Epithelial cell of prostate (primary cell): ENCODE measurements at regions not wholly inside any gene's neighbourhood (a gene's known extent, or its start where the extent isn't known, plus 50 kb on each side); places are given as distances from the start of the nearest gene placed in this dataset.
A peak's percentile ranks its signal among the peaks of the same experiment; 100 is the strongest.

Source experiments
- DNase-seq: peaks from one replicate; pipeline ENCODE4 v3.0.0-alpha.2; 2011; ENCODE audit warnings: low read depth, low spot score
- H3K27ac ChIP-seq: fragments of 450-650 bp; 2 replicates; pipeline ENCODE4 v1.5.1; 2017; ENCODE audit warnings: mild to moderate bottlenecking

DNA sequence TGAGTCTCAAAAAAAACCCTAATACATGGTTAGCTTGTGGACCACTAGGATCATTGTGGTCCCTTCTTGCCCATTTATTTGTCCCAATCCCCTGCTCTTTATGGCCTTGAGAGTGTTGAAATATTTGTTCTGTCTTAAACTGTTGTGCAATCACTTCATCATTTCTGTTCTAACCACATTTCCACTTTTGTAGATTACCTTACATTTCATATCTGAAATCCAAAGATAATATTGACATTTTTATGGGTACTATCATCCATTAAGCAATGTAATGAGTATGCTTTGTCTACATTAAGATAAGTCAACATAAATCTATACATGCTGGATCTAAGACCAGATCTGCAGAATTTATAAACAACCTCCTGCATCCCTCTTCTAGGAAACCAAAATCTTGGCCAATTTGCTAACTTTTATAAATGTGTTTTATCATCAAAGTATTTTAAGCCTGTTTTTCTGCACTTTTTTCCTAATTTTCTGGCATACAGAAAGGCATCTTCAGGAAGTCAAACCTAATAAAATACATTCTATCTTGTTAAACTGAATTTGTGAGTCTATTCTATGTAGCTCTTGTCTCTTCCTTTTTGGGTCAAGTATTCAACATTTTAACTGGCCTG lies 359.4 kb upstream of the CELF2 start:
- DNase-seq, result no peak
- no peak overlapping the region for H3K27ac ChIP-seq

DNA sequence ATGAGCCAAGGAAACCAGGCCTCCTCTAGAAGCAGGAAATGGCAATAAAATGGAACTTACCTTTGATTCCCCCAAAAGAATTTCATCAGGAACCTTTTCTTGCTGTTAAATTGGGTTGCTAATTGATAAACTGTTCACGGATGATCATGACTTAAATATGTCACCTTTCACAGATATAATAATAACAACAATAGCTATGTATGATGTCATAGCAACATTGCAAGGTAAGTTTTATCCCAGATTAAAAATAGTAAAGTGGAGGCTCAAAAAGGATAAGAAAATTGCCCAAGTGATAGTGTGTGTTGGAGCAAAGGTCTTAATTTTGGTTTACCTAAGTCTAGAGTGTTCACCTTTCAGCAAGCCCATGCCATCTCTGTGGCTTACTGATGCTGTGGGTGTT lies 357.6 kb upstream of the CELF2 start:
- no peak for DNase-seq
- no peak overlapping the region for H3K27ac ChIP-seq

DNA sequence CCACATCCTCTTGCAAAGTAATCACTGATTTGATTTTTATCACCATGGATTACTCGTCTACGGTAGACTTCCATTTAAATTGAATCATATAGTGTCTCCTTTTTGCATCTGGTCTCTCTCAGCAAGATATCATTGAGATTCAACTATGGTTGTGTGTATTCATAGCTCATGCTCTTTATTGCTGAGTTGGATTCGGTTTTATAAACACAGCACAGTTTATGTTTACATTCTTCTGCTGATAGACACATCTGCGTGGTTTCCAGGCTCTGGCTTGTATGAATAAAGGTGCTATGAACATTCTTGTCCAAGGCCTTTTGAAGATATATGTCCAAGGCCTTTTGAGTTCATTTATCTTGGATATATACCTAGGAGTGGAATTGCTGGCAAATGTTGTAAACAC lies 356.5 kb upstream of the CELF2 start:
- no peak for DNase-seq

DNA sequence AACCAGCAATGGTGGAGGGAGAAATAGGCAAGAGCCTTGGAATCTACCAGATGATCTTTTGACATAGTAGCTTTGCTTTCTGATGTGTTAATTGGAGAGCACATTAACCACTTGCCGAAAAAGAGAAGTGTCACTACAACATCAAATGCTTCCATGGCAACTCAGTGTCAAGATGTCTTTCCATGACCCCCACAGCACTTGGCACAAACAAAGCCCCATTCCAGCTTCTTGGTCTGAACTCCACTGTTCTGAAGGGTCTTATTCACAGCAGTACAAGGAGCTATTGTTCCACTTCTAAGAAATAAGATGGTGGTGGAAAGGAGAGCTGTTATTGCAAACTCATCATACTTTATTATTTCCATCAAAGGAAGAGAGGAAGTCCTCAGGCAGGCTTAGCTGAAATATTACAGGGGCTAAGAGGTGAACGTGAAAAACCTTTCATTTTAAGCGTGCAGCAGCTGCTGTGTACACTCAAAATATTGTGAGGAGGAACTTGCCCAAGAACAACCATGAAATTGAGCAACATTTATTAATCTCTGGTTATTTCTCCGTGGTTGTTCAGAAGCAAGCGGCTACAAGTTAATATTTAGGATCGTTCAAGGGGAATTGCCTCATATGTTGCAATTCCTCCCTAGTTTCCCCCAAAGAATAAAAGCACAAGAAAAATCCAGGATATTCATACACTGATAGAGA lies 354.8 kb upstream of the CELF2 start:
- DNase-seq, result no peak
- no peak overlapping the region for H3K27ac ChIP-seq

More for the DNA sequence above, 356.5 kb upstream of the CELF2 start:
- no peak overlapping the region for H3K27ac ChIP-seq

DNA sequence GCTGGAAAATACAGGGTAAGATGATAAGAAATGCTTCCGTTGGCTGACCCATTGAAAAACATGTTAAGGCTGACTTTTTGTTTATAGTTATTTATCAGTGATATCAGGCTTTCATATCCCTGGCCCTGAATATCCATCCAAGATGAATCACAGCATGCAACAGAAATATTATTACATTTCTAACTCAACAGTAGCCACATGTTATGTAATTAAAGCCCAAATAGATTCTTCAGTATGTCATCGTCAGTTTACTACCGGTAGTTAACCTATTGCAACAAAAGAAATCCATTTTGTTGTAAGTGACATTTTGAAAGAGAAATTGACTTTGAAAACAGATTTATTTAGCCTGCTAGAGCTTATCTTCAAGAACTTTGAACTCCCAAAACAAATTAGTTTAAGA lies 354.1 kb upstream of the CELF2 start:
- H3K27ac ChIP-seq, result no peak overlapping the region
- DNase-seq, result no peak

DNA sequence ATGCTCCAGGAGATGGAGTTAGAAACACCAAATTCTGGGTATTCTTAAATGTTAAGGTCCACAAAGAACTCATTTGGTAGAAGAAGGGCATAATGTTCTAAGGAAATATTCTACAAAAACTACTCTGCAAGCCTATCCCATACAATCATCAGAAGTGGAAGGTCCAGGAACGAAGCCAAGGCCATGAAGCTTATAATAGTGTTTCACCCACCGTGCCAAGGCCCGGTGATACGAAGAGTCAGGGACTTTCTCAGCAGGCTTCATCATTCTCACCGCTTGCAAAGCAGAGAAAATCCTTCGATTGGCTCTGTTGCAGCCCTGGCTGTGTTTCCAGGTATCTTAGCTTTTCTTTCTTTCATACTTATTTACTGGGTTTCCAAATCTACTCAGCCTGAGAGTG lies 351.9 kb upstream of the CELF2 start:
- H3K27ac ChIP-seq, result no peak overlapping the region
- DNase-seq, result no peak

DNA sequence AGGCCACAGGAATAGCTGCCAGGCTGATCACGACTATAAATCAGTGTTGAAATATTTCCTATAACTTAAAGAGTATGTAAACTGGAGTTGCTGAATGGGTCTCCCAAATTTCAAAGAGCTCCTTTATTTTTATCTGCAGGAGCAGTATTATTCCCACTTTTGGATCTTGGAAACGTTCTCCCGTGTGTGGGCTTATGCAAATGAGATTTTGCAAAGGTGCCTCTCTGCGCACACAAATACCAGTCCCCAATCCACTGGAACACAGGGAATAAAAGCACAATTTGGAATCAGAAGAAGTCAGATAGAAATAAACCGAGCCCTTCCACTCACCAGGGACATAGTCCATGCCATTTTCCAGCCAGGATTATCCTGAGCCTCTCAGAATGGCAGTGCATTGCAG lies 350.2 kb upstream of the CELF2 start:
- no peak overlapping the region for H3K27ac ChIP-seq
- no peak for DNase-seq

DNA sequence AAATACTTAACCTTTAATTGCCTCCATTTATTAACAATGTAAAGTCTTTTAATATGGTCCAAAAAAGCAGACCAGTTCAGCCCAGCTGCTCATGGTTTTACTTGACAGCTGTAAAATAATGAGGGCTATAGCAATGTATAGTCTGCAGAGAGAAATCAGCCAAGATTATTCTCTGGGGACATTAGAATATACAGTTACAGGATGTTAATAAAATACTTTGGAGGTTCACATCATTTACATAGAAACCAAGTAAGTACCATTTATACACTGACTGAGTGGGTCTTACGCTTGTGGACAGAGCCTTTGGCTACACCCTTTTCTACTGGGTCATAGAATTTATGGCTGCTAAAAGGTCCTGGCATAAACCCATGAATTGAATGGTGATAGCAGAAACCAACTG lies 340.7 kb upstream of the CELF2 start:
- no peak overlapping the region for H3K27ac ChIP-seq
- no peak for DNase-seq

DNA sequence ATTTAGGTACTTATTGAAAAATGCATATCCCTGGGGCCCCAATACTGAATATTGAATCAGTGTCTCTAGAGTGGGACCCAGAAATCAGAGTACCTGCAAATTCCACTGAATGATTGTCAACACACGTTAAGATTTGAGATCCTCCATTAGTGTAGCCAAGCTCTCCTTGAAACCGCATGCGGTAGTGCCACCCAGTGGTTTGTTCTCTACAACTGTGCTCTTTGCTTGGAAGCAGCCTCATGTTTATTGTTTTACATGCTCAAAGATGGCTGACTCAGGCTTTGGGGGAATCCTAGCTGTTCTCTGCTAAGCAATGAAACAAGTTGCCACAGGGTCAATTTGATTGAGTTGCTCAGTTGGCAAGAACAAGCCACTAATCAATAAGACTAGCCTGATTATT lies 340.2 kb upstream of the CELF2 start:
- peak; percentile 16 for DNase-seq
- H3K27ac ChIP-seq, result no peak overlapping the region

DNA sequence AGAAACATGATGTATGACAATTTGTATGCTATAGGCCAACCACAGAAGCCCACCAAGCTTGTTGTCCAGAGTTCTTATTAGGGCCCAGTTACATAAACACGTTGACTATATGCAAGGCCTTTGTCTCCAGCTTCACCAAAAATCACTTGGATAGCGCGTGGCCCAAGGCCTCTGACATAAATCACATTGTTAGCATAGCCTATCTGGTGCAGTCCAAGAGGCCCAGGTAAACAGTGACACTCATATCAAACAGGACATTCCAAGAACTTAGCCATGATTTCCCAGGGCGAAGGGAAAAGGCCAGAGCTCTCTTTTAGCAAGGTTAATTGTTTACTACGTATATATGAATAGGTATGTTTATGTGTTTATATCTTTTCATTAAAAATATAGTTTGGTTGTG lies 337.2 kb upstream of the CELF2 start:
- H3K27ac ChIP-seq, result no peak overlapping the region
- no peak for DNase-seq

DNA sequence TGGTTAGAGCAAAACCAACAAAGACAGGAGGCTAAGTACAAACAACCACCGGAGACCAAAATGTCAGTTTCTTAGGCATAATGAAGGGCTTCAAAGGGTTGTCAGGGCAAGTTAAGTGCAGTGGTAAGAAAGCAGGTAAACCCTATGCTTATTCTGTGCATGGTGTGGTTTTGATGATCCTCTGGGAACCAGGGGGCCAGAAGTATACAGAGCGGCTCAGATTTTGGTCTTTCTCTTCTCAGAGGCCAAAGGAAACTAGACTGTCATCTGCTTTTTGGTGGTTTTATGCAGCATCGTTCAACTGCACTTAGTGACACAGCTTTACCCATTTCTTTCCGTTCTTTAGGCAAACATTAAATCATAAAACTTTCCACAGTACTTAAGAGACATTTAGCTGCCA lies 332.7 kb upstream of the CELF2 start:
- H3K27ac ChIP-seq, result no peak overlapping the region
- no peak for DNase-seq

DNA sequence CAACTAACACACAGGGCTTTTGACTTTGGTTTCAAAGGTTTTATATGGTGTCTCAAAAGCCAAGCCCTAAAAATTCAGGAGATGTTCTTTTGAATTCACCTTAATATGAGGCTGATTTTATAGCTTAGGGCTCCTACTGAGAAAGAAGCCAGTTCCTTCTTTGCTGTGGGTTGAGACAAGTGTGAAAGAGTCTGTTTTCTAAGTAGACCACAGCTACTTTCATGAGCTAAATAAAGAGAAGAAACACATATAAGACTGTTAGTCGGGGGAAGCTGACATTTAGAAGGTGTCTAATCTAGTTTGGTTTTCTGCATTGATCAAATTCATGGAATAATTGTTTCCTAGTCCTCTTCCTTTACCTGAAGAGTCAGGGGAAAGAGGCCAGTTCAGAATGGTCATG lies 332.1 kb upstream of the CELF2 start:
- H3K27ac ChIP-seq, result no peak overlapping the region
- DNase-seq, result no peak

DNA sequence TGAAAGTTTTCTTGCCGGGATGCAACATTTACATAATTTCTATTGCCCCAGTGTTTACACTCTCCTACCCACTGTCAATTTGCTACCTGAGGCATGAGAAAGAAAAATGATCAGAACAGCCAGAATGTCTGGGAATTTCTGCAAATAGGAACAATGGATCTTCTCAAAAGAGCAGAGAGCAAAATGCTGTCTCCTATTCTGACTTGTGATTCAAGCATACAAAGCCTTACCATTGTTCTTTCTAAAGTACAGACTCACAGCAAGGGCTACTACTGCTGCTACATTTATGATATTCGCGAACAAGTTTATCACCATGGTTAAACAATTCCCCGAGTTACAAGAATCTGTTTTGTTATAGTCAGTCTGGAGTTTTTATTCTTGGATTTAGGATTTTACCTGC lies 329.9 kb upstream of the CELF2 start:
- DNase-seq, result no peak
- no peak overlapping the region for H3K27ac ChIP-seq

DNA sequence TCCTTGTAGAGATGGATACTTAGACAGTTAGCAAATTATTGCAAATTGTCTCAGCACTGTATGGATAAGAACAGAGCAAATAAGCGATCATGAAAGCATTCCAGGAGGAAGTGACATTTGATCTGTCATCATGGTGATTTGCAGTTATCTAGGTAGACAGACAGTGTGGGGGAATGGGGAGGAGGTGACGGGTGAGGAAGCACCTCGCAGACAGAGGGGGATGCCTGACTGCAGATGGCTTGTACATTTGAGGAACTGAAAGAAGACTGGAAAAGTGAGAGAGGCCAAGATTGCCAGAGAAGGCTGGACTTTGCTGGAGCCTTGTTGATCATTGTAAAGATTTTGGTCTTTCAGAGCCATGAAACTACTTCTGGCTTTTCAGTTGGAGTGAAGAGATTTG lies 318.2 kb upstream of the CELF2 start:
- no peak for DNase-seq
- no peak overlapping the region for H3K27ac ChIP-seq

DNA sequence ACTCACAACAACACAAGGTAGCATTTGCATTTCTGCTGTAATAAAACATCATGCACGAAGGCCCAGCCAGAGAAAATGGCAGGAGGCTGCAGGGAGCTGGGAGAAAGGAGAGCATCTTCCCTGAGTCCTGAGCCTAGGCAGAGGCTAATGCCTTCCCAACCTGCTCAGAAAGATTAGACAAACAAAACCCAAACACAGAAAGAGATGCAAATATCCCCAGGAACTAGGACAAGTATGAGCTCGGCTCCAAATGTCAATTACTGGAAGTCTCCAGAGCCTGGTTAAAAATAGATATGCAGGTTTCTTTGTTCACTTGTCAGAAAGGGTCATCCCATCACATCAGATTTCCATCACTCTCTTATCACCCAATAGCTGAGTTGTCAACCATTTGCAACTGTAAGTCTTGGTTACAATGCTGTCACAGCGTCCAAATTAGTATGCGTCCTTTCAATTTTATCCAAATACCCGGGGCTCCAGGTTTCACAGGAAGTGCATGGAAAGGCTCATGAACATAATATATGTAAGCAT lies 316.5 kb upstream of the CELF2 start:
- DNase-seq, result no peak
- H3K27ac ChIP-seq, result no peak overlapping the region

DNA sequence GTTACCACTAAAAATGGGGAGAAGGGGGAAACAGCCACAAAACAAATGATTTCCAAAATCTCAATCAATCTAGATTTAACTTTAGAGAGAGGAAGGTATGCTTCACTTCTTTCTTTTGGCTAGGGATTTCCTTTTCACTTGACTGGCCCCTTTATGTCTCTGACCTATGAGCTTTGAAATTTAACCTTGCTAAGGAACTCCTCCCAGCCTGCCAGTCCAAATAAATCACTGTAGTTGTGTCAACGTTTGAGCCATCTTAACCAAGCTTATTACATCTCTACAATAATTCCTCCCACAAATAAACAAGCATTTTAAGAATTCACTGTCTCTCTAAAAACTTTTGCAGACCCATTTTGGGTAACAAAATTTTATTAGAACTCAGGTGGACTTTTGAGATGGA lies 315.5 kb upstream of the CELF2 start:
- DNase-seq, result no peak
- no peak overlapping the region for H3K27ac ChIP-seq

DNA sequence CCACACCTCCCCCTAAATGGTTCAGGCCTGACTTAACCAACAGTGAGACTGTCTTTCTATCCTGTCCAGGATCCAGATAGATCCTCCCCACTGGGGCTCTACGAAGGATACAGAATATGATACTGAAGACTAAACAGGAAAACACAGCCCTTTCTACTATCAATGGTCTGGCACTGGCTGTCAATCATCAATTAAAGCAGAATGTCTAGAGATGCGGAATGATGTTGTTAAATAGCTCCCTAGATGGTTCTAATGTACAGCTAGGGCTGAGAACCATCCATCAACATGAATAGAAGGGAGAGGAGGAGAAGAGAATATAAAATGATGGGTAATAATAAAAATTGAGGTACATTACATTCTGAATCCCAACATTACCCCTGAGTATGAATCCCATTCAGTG lies 314.3 kb upstream of the CELF2 start:
- DNase-seq, result no peak
- no peak overlapping the region for H3K27ac ChIP-seq

DNA sequence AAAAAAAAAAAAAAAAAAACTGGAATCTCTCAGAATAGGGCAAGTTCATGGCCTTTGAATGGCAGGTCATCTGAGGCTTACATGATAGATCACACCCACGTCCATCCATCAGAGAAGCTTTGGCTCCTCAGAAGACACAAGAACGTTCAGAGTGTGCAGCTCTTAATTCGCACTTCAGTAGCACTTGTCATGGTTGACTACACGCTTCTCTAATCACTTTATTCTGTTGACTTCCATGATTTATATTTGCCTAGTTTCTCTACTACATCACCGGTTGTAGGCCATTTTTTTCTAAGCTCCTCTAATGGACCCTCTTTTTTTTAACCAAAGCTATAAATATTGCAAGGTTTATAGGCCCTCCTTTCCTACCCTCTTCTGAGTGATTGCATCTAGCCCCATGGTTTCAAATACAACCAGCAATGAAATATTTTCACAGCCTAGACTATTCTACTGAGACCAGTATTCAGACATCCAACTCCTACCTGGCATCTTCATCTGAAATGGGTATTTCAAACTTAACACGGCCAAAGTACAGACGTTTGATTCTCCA lies 305.4 kb upstream of the CELF2 start:
- H3K27ac ChIP-seq, result no peak overlapping the region
- no peak for DNase-seq

DNA sequence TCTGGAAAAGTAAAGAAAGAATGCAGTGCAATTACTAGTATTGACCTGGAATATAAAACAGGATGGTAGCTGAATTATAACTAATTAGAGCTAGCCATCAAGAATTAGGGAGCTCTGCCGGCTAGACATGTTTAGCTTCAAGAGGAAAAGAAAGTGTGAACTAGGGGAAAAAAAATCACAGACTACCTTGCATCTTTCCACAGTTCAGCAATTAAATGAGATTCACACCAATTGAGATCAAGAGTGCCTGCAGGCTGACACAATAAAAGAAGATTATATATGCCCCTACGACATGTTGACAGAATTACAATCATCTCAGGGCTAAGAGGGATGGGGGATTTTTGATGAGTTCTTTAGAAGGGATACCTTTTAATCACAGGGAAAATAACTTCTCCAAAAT lies 303.3 kb upstream of the CELF2 start:
- DNase-seq, result no peak
- no peak overlapping the region for H3K27ac ChIP-seq

DNA sequence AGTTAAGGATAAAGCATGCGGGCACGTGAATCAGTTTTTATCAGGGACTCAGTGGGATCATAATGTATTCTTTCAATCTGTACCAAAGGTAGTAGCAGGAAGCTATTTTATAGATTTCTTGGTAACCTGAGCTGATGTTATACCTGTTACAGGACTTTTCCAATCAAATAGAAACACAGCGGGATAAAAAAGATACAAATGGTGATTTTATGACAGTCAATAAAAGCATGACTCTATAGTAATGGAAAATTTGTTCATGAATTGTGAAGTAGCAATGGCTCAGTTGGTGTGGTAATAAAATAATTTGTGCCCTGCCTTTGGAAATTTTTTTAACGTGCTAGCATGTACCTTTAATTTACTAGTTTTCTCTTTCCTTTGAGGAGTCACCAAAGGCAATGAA lies 300.7 kb upstream of the CELF2 start:
- DNase-seq, result no peak
- no peak overlapping the region for H3K27ac ChIP-seq

DNA sequence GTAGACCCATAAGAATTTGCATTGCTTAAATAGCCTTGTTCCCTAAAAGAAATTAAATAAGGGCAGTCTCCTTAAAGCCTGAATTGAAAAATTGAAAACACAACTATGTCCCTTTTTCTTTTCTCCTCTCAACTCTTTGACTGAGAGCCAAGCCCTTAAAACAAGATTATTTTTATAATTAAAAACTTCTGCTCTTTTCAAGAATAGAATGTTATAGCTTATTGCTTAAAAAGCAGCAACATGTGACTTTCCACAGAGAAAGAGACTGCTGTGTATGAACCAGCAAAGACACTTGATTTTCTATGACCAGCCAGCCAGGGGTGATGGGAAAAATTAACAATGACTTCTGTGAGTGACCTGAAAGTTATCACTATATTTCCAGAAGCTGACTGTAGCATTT lies 295.2 kb upstream of the CELF2 start:
- no peak overlapping the region for H3K27ac ChIP-seq
- DNase-seq, result no peak

DNA sequence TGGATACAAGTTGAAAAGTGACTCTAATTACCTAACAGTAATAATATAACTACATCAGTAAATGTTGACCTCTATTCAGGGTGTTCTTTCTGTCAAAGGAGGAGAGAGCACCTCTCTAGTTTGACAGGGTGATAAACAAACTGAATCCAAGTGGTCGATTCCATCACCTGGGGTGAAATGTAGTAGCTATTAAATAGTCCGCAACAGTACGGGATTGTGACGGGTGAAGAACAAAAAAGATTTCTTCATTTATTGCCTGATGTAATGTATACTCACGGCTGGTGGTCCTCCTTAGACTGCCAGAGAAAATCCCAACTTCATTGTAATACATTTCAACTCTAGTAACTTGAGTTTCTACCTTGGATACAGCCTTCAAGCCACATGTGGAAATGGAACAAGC lies 292.5 kb upstream of the CELF2 start:
- H3K27ac ChIP-seq, result no peak overlapping the region
- no peak for DNase-seq
